ENCODE measurements at regions not wholly inside any gene's neighbourhood (a gene's known extent, or its start where the extent isn't known, plus 50 kb on each side); places are given as distances from the start of the nearest gene placed in this dataset.

DNA sequence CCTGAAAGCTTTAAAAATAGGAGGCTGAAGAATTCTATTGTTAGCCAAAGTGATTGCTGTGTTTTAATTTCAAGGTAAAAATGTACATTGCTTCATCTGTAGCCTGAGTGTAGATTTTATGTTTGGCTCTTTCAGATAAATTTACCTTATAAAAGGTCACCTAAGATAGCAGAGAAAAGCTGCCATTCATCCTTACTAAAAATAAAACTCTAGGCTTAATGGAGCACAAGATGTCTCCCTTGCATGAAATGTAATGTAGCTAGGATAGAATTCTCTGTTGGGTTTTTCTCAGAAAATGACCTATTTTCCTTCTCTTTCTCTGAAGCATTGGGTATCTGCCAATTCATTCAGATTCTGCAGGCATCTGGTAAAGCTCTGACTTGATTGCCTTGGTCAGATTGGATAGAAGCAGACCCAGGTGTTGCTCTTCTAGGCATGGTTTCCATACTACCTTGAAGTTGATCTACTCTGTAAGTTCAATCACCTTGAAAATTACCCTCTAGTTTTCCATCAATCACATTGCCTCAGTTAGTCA, 176.6 kb upstream of the GORAB start:
- TF ChIP-seq CTCF (IDR thresholded peaks at IDR 0.05), result no peak
- no peak for TF ChIP-seq EZH2 (IDR thresholded peaks at IDR 0.05; ENCODE audit: borderline replicate concordance, insufficient read depth, low read depth, low read length, poor library complexity, severe bottlenecking)

Measured in B cell (primary cell).